ENCODE measurements at regions not wholly inside any gene's neighbourhood (a gene's known extent, or its start where the extent isn't known, plus 50 kb on each side); places are given as distances from the start of the nearest gene placed in this dataset.

DNA sequence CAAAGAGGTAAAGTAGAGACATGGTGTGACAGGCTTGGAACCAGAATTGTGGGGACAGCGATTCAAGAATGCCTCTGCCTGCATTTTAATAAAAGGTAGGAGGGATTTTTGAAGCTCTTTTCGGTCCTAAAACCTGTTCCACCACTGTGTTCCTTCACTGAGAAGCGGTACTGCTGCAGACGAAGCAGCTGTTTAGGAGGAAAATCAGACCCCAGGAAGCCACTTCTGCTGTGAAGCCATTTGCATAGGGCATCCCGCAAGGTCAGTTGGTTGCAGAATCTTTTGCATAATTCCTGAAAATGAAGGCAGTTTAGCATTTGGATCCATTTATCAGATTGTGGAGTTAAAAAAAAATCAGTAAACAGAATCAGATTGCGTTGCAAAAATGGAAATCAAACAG lies 183.3 kb upstream of the PRKCQ start:
- Histone ChIP-seq H3K9me1 (ENCODE audit: control insufficient read depth, insufficient read depth, low read length) (no peaks in the 10 kb centered on the region), H3K27me3 (ENCODE audit: control insufficient read depth in 2 of 2, insufficient read depth in 2 of 2, low read length in 2 of 2) (peaks cover 8 to 21% of the 10 kb centered on the region in 2 experiments; a peak in 4 of 5 replicates), H3K79me2 (ENCODE audit: control insufficient read depth, insufficient read depth, low read length) (no peaks in the 10 kb centered on the region), H4K20me1 (replicated peaks; ENCODE audit: control insufficient read depth, insufficient read depth, low read length) (no peaks in the 10 kb centered on the region), H3K9me3 (replicated peaks; ENCODE audit: control insufficient read depth, insufficient read depth, low read depth, low read length) (no peaks in the 10 kb centered on the region), H3K4me1 (replicated peaks in 1 of 2; ENCODE audit: control insufficient read depth in 2 of 2, insufficient read depth in 2 of 2, low read length in 2 of 2) (no peaks in the 10 kb centered on the region), H3K27ac (ENCODE audit: extremely low read depth, low read depth, low read length) (no peak overlapping the region), H3K36me3 (ENCODE audit: control insufficient read depth, insufficient read depth, low read length) (no peaks in the 10 kb centered on the region), H3K4me3 (no peak overlapping the region), H3K9ac (ENCODE audit: insufficient read depth in 1 of 2, low read depth in 2 of 2, low read length in 2 of 2) (no peak overlapping the region), H3K4me2 (ENCODE audit: insufficient read depth, low read length) (no peak overlapping the region), H2AFZ (ENCODE audit: low read depth, low read length) (no peak overlapping the region)
- ATAC-seq (no peak), FAIRE-seq (no peak), DNase-seq (ENCODE audit: extremely low read depth in 1 of 4, low spot score in 3 of 4) (no peak)
- ChIA-PET POLR2A (no interaction called here), CTCF (ENCODE audit: low intra/inter-chr PET ratio) (no interaction called here)
- intact Hi-C loops (cut with micrococcal nuclease) (no loop called here), in situ Hi-C loops (cut with MboI) (no loop called here)
- no TSS peak for BruUV-seq (replicated peaks)
- TF ChIP-seq ZNF551 (CRISPR knock-in tag; IDR thresholded peaks at IDR 0.05) (no peak), SIX5 (IDR thresholded peaks at IDR 0.05; ENCODE audit: borderline replicate concordance in 1 of 2, insufficient read depth in 1 of 2, low read depth in 1 of 2, low read length in 2 of 2) (no peak), HDAC8 (tag; IDR thresholded peaks at IDR 0.05) (no peak), ZBTB1 (CRISPR knock-in tag; IDR thresholded peaks at IDR 0.05; ENCODE audit: borderline replicate concordance, low read depth) (no peak), CBX3 (IDR thresholded peaks at IDR 0.05; ENCODE audit: borderline replicate concordance in 1 of 2, low read length in 2 of 2) (no peak), ERF (CRISPR knock-in tag; IDR thresholded peaks at IDR 0.05) (no peak), SPI1 (IDR thresholded peaks at IDR 0.05; ENCODE audit: borderline replicate concordance, low read depth, low read length) (no peak), ZNF224 (CRISPR knock-in tag; IDR thresholded peaks at IDR 0.05) (no peak), CBX2 (IDR thresholded peaks at IDR 0.05; ENCODE audit: insufficient read depth, low read length, poor library complexity, severe bottlenecking) (no peak), CBFA2T2 (conservative IDR thresholded peaks at IDR 0.05) (no peak), PCBP1 (IDR thresholded peaks at IDR 0.05; ENCODE audit: low read depth, low read length, poor library complexity, severe bottlenecking) (no peak), PURB (CRISPR knock-in tag; IDR thresholded peaks at IDR 0.05; ENCODE audit: low read depth) (no peak), ZZZ3 (IDR thresholded peaks at IDR 0.05) (no peak), OTX1 (CRISPR knock-in tag; IDR thresholded peaks at IDR 0.05) (no peak)
- TF ChIP-seq, protein P1, sequence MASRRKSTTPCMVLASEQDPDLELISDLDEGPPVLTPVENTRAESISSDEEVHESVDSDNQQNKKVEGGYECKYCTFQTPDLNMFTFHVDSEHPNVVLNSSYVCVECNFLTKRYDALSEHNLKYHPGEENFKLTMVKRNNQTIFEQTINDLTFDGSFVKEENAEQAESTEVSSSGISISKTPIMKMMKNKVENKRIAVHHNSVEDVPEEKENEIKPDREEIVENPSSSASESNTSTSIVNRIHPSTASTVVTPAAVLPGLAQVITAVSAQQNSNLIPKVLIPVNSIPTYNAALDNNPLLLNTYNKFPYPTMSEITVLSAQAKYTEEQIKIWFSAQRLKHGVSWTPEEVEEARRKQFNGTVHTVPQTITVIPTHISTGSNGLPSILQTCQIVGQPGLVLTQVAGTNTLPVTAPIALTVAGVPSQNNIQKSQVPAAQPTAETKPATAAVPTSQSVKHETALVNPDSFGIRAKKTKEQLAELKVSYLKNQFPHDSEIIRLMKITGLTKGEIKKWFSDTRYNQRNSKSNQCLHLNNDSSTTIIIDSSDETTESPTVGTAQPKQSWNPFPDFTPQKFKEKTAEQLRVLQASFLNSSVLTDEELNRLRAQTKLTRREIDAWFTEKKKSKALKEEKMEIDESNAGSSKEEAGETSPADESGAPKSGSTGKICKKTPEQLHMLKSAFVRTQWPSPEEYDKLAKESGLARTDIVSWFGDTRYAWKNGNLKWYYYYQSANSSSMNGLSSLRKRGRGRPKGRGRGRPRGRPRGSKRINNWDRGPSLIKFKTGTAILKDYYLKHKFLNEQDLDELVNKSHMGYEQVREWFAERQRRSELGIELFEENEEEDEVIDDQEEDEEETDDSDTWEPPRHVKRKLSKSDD (conservative IDR thresholded peaks at IDR 0.05; ENCODE audit: low read length): no peak
- TF ChIP-seq, protein P2, sequence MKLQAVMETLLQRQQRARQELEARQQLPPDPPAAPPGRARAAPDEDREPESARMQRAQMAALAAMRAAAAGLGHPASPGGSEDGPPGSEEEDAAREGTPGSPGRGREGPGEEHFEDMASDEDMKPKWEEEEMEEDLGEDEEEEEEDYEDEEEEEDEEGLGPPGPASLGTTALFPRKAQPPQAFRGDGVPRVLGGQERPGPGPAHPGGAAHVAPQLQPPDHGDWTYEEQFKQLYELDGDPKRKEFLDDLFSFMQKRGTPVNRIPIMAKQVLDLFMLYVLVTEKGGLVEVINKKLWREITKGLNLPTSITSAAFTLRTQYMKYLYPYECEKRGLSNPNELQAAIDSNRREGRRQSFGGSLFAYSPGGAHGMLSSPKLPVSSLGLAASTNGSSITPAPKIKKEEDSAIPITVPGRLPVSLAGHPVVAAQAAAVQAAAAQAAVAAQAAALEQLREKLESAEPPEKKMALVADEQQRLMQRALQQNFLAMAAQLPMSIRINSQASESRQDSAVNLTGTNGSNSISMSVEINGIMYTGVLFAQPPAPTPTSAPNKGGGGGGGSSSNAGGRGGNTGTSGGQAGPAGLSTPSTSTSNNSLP (IDR thresholded peaks at IDR 0.05; ENCODE audit: borderline replicate concordance, low read depth, low read length): no peak
- 1% methylated on average over 6 of the region's 6 CpGs for WGBS (ENCODE audit: insufficient coverage, low coverage, missing lambda C conversion rate)
